Colonic mucosa (tissue), 4 donors: ENCODE measurements at regions not wholly inside any gene's neighbourhood (a gene's known extent, or its start where the extent isn't known, plus 50 kb on each side); places are given as distances from the start of the nearest gene placed in this dataset.

Experiments used
- DNase-seq: peaks from one replicate; pipeline ENCODE4 v3.0.0-alpha.2; 2020
- H3K27ac ChIP-seq: fragments of 200-600 bp; one replicate; pipeline ENCODE4 v1.8.0; 2021
- H3K27me3 ChIP-seq: fragments of 200-600 bp; one replicate; pipeline ENCODE4 v1.8.0; 2021
- H3K36me3 ChIP-seq: fragments of 200-600 bp; one replicate; pipeline ENCODE4 v1.8.0; 2021
- H3K4me1 ChIP-seq: fragments of 200-600 bp; one replicate; pipeline ENCODE4 v1.8.0; 2021; ENCODE audit warnings: mild to moderate bottlenecking
- H3K4me3 ChIP-seq: fragments of 200-600 bp; one replicate; pipeline ENCODE4 v1.8.0; 2021
- H3K9ac ChIP-seq, 2 donors: one replicate each; pipeline ENCODE4 v1.7.0; 2013; ENCODE audit warnings: control low read depth in 2 of 2, low read depth in 2 of 2, low read length in 2 of 2
- H3K9me3 ChIP-seq: fragments of 200-600 bp; one replicate; pipeline ENCODE4 v1.8.0; 2021
- intact Hi-C: fragments of 100-400 bp; cut with DNase I; formaldehyde crosslinking; loops from one replicate; pipeline ENCODE4 v1.14.1; 2022
- TF ChIP-seq, protein P1 (sequence below): fragments of 200-600 bp; IDR thresholded peaks from one replicate; pipeline ENCODE4 v1.8.0; 2022; ENCODE audit warnings: antibody characterized with exemption, mild to moderate bottlenecking
- donor health status: healthy.
- donor health status: DM: no; HTN: no; CAD: no.
- donor health status: DM: no; HTN: no; CAD: no.

DNA sequence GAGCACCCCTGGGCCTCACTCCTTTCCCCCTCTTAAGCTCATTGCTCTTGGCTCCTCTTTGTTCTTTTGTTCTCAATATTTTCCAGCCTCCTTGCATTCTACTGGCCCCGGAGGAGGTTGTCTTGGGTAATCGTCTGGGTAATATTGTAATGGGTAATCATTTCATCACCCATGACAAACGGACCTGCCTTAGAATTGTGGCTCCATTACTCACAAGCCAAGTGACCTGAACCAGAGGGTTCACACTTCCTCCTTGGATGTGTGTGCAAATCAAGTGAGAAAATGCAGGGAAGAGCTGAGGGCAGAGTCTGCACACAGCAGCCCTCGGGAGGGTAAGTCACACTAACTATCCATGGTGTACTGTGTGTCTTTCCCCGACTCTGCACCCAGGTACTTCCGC, 305.0 kb downstream of the BUD13 start:
- Histone ChIP-seq H3K27ac (no peak overlapping the region), H3K4me1 (no peaks in the 10 kb centered on the region), H3K27me3 (no peaks in the 10 kb centered on the region), H3K9me3 (no peaks in the 10 kb centered on the region), H3K9ac (no peak overlapping the region), H3K36me3 (no peaks in the 10 kb centered on the region), H3K4me3 (no peak overlapping the region)
- intact Hi-C loops: no loop called here
- DNase-seq: no peak
- TF ChIP-seq, protein P1, sequence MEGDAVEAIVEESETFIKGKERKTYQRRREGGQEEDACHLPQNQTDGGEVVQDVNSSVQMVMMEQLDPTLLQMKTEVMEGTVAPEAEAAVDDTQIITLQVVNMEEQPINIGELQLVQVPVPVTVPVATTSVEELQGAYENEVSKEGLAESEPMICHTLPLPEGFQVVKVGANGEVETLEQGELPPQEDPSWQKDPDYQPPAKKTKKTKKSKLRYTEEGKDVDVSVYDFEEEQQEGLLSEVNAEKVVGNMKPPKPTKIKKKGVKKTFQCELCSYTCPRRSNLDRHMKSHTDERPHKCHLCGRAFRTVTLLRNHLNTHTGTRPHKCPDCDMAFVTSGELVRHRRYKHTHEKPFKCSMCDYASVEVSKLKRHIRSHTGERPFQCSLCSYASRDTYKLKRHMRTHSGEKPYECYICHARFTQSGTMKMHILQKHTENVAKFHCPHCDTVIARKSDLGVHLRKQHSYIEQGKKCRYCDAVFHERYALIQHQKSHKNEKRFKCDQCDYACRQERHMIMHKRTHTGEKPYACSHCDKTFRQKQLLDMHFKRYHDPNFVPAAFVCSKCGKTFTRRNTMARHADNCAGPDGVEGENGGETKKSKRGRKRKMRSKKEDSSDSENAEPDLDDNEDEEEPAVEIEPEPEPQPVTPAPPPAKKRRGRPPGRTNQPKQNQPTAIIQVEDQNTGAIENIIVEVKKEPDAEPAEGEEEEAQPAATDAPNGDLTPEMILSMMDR: no peak

DNA sequence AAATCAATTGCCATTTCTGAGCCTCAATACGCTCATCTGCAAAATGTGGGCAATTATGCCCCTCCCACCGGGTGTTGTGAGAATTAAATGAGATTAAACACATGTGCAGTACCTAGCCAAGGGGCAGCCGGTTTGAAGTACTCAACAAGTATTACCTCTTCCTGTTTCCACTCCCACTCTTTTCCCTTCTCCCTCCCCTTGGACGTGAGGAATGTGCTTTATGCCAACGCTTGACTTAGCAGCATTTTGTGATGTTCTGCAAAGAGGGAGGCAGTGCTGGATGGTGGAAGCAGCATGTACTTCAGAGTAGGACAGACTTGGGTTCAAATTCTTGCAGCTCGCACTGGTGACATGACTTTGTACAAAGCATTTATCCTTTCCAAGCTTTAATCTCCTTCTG, 306.0 kb downstream of the BUD13 start:
- Histone ChIP-seq H3K27me3 (no peaks in the 10 kb centered on the region), H3K36me3 (no peaks in the 10 kb centered on the region), H3K4me1 (no peaks in the 10 kb centered on the region), H3K9me3 (no peaks in the 10 kb centered on the region), H3K27ac (no peak overlapping the region), H3K4me3 (no peak overlapping the region), H3K9ac (no peak overlapping the region)
- no peak for DNase-seq
- intact Hi-C loops: no loop called here
- TF ChIP-seq, protein P1: no peak

DNA sequence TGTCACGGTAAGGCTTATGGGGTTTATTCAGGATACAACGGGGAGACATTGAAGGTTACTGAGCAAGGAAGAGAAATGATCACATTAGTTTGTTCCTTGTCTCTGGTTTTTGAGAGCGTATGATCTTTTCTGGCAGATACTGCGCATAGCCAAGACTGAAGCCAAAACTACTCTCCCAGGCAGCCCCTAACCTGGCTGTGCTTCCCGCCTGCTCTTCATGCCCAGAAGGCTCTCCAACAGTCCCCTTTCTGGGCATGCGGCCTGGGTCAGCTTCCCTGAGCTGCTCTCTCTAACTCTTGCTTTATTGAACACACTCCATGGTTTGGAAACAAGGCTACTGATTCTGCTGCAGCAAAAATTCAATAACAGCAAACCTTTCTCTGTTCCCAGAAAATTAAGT, 306.6 kb downstream of the BUD13 start:
- Histone ChIP-seq H3K9me3 (no peaks in the 10 kb centered on the region), H3K27ac (no peak overlapping the region), H3K27me3 (no peaks in the 10 kb centered on the region), H3K36me3 (no peaks in the 10 kb centered on the region), H3K4me1 (no peaks in the 10 kb centered on the region), H3K4me3 (no peak overlapping the region), H3K9ac (no peak overlapping the region)
- TF ChIP-seq, protein P1: no peak
- no peak for DNase-seq
- intact Hi-C loops: no loop called here

DNA sequence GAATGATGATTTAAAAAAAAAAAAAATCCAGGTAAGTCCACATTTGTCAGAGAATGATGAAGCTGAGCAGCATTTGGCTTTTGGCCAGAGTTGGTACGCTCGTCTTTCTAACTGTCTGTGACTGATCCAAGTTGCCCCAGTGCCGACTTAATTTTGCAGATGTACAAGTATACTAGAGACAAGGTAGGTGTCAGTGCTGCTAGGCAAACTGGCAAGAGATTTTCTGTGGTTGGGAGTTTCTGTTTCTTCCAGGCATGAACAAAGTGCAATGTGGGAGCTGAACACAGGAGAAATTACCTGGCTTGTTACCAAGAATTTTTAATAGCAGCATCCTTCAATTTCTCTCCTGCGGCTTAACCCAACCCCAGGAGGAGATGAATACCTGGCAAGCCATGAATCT, 307.7 kb downstream of the BUD13 start:
- no peak for DNase-seq
- H3K4me1 ChIP-seq: no peaks in the 10 kb centered on the region

DNA sequence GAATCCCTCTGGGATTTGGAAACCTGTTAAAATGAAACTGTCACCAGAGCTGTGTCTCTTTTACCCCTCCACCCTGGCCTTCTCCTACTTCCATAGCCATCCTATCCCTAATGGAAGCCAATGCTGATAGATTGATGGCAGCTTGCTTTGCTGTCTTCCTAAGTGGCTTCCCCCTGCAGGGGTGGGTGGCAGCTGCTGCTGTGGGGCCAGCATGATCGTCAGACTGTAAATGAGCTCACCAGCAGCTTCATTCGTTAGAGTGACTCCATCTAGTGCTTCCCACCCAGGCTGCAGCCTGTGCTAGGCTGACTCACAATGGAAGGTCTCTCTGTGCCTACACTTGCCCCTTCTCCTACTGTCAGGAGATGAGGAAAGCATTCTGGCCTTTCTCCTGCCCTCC, 311.0 kb downstream of the BUD13 start:
- H3K4me3 ChIP-seq: no peak overlapping the region
- TF ChIP-seq, protein P1: no peak
- H3K27me3 ChIP-seq: no peaks in the 10 kb centered on the region
- peaks cover 7% of the 10 kb centered on the region for H3K4me1 ChIP-seq
- intact Hi-C loops: no loop called here
- H3K9ac ChIP-seq: no peak overlapping the region
- no peaks in the 10 kb centered on the region for H3K36me3 ChIP-seq
- no peak for DNase-seq
- H3K27ac ChIP-seq: no peak overlapping the region
- H3K9me3 ChIP-seq: no peaks in the 10 kb centered on the region

More for the DNA sequence above, 307.7 kb downstream of the BUD13 start:
- intact Hi-C loops: no loop called here
- H3K27ac ChIP-seq: no peak overlapping the region
- TF ChIP-seq, protein P1: no peak
- no peaks in the 10 kb centered on the region for H3K36me3 ChIP-seq
- no peaks in the 10 kb centered on the region for H3K9me3 ChIP-seq
- no peaks in the 10 kb centered on the region for H3K27me3 ChIP-seq
- H3K9ac ChIP-seq: no peak overlapping the region
- H3K4me3 ChIP-seq: no peak overlapping the region
